Gastroesophageal sphincter (tissue), 4 donors: ENCODE measurements at regions not wholly inside any gene's neighbourhood (a gene's known extent, or its start where the extent isn't known, plus 50 kb on each side); places are given as distances from the start of the nearest gene placed in this dataset.

Source experiments
- ATAC-seq: fragments of 150-250 bp; one replicate; pipeline ENCODE4 v1.9.1; 2016; ENCODE audit warnings: mild to moderate bottlenecking, moderate library complexity
- H3K27ac ChIP-seq, 4 donors: fragments of 200-600 bp; sonication (generic) in 3 of 4; 1 replicate in 3 of 4; 2 replicates in 1 of 4; pipeline ENCODE4 v1.5.1; 2016 to 2019
- H3K27me3 ChIP-seq: fragments of 200-600 bp; sonication (generic); one replicate; pipeline ENCODE4 v1.5.1; 2019
- H3K36me3 ChIP-seq, 2 donors: fragments of 200-600 bp; sonication (generic); one replicate each; pipeline ENCODE4 v1.5.1; 2019; ENCODE audit warnings: control low read depth in 1 of 2
- H3K4me1 ChIP-seq, 3 donors: fragments of 200-600 bp; sonication (generic); 1 replicate in 2 of 3; 2 replicates in 1 of 3; pipeline ENCODE4 v1.5.1; 2016 to 2019; ENCODE audit warnings: control low read depth in 2 of 3
- H3K4me3 ChIP-seq, 2 donors: fragments of 200-600 bp; sonication (generic); one replicate each; pipeline ENCODE4 v1.5.1; 2019; ENCODE audit warnings: mild to moderate bottlenecking in 1 of 2, moderate library complexity in 1 of 2
- H3K9me3 ChIP-seq, 3 donors: fragments of 200-600 bp; sonication (generic); one replicate each; pipeline ENCODE4 v1.5.1; 2017 to 2019; ENCODE audit warnings: control low read depth in 2 of 3
- CTCF ChIP-seq, 4 experiments: fragments of 200-600 bp in 2 of 4; fragments of 450-650 bp in 2 of 4; sonication (generic) in 1 of 4; IDR thresholded peaks; one replicate each; pipeline ENCODE4 v1.5.1; 2017 to 2019; ENCODE audit warnings: antibody characterized with exemption in 4 of 4, mild to moderate bottlenecking in 2 of 4, moderate library complexity in 2 of 4
- EP300 ChIP-seq: sonication (generic); formaldehyde crosslinking; IDR thresholded peaks from one replicate; pipeline ENCODE4 v1.6.1; 2017; ENCODE audit warnings: antibody characterized with exemption, mild to moderate bottlenecking
- POLR2A ChIP-seq, 2 donors: fragments of 450-650 bp; IDR thresholded peaks; one replicate each; pipeline ENCODE4 v1.6.1; 2017; ENCODE audit warnings: antibody characterized with exemption in 2 of 2, mild to moderate bottlenecking in 2 of 2, moderate library complexity in 1 of 2
- POLR2AphosphoS5 ChIP-seq: sonication (generic); formaldehyde crosslinking; IDR thresholded peaks from one replicate; pipeline ENCODE4 v1.6.1; 2017; ENCODE audit warnings: antibody characterized with exemption
- WGBS, 2 donors: methylation state at CpG; one replicate each; pipeline ENCODE4 v1.1.5; 2018; ENCODE audit warnings: low coverage in 1 of 2; 5-methylcytosine and 5-hydroxymethylcytosine counted together

GRCh38 chr6:33909737-33910136 is 105.9 kb upstream of the MLN start:
- no peak overlapping the region for H3K4me3 ChIP-seq
- TF ChIP-seq EP300 (no peak), POLR2AphosphoS5 (no peak), POLR2A (IDR thresholded peaks at IDR 0.05) (no peak), CTCF (IDR thresholded peaks at IDR 0.05) (no peak)
- WGBS, 2 donors = 88 to 91% methylated on average over 10 of the region's 11 CpGs
- H3K4me1 ChIP-seq = no peaks in the 10 kb centered on the region
- no peaks in the 10 kb centered on the region for H3K27me3 ChIP-seq
- H3K27ac ChIP-seq = no peak overlapping the region
- no peaks in the 10 kb centered on the region for H3K36me3 ChIP-seq
- no peak for ATAC-seq
- no peaks in the 10 kb centered on the region for H3K9me3 ChIP-seq

GRCh38 chr6:33908025-33908424 is 104.2 kb upstream of the MLN start:
- 74 to 75% methylated on average over 3 to 4 of the region's 4 CpGs for WGBS, 2 donors
- H3K27ac ChIP-seq = no peak overlapping the region
- no peaks in the 10 kb centered on the region for H3K27me3 ChIP-seq
- no peak for TF ChIP-seq POLR2AphosphoS5
- TF ChIP-seq CTCF (IDR thresholded peaks at IDR 0.05) = no peak
- TF ChIP-seq EP300 = no peak
- TF ChIP-seq POLR2A (IDR thresholded peaks at IDR 0.05) = no peak
- no peak for ATAC-seq
- H3K4me3 ChIP-seq = no peak overlapping the region
- H3K36me3 ChIP-seq = no peaks in the 10 kb centered on the region
- no peaks in the 10 kb centered on the region for H3K4me1 ChIP-seq
- H3K9me3 ChIP-seq = no peaks in the 10 kb centered on the region

- H3K27ac ChIP-seq = no peak overlapping the region
- WGBS, 2 donors = 62 to 86% methylated on average over 4 of the region's 5 CpGs
- no peak for ATAC-seq
These were observed 103.4 kb upstream of the MLN start for GRCh38 chr6:33907227-33907626.

GRCh38 chr6:33906439-33906838 is 102.6 kb upstream of the MLN start:
- peaks cover 5% of the 10 kb centered on the region for H3K27me3 ChIP-seq
- WGBS, 2 donors = 86% methylated on average over 3 of the region's 9 CpGs; no CpG with 5 or more reads in 1 of the 2 donors
- TF ChIP-seq POLR2A (IDR thresholded peaks at IDR 0.05) (no peak), POLR2AphosphoS5 (no peak), CTCF (IDR thresholded peaks at IDR 0.05) (no peak), EP300 (no peak)
- no peak for ATAC-seq
- H3K4me1 ChIP-seq = no peaks in the 10 kb centered on the region
- no peaks in the 10 kb centered on the region for H3K9me3 ChIP-seq
- no peak overlapping the region for H3K27ac ChIP-seq
- no peak overlapping the region for H3K4me3 ChIP-seq
- no peaks in the 10 kb centered on the region for H3K36me3 ChIP-seq

More at GRCh38 chr6:33907227-33907626, 103.4 kb upstream of the MLN start:
- Histone ChIP-seq H3K36me3 (no peaks in the 10 kb centered on the region), H3K4me3 (no peak overlapping the region), H3K27me3 (peaks cover 5% of the 10 kb centered on the region), H3K9me3 (no peaks in the 10 kb centered on the region), H3K4me1 (no peaks in the 10 kb centered on the region)
- TF ChIP-seq EP300 = no peak
- TF ChIP-seq POLR2A (IDR thresholded peaks at IDR 0.05) = no peak
- TF ChIP-seq POLR2AphosphoS5 = no peak
- TF ChIP-seq CTCF (IDR thresholded peaks at IDR 0.05) = no peak

GRCh38 chr6:33905071-33905609 is 101.3 kb upstream of the MLN start:
- peaks cover 12% of the 10 kb centered on the region for H3K27me3 ChIP-seq
- ATAC-seq = no peak
- no peaks in the 10 kb centered on the region for H3K4me1 ChIP-seq
- H3K4me3 ChIP-seq = no peak overlapping the region
- no peak overlapping the region for H3K27ac ChIP-seq
- H3K9me3 ChIP-seq = no peaks in the 10 kb centered on the region
- TF ChIP-seq CTCF (IDR thresholded peaks at IDR 0.05) = no peak
- no peak for TF ChIP-seq POLR2AphosphoS5
- no peak for TF ChIP-seq EP300
- no peak for TF ChIP-seq POLR2A (IDR thresholded peaks at IDR 0.05)
- WGBS, 2 donors = 90 to 94% methylated on average over 8 of the region's 8 CpGs
- H3K36me3 ChIP-seq = no peaks in the 10 kb centered on the region
